LHCN-M2 (cell line): ENCODE measurements at regions not wholly inside any gene's neighbourhood (a gene's known extent, or its start where the extent isn't known, plus 50 kb on each side); places are given as distances from the start of the nearest gene placed in this dataset.
A peak's percentile ranks its signal among the peaks of the same experiment; 100 is the strongest.

ENCODE experiments used
- DNase-seq: peaks from one replicate; pipeline ENCODE4 v3.0.0-alpha.2; 2012; ENCODE audit warnings: low read depth

DNA sequence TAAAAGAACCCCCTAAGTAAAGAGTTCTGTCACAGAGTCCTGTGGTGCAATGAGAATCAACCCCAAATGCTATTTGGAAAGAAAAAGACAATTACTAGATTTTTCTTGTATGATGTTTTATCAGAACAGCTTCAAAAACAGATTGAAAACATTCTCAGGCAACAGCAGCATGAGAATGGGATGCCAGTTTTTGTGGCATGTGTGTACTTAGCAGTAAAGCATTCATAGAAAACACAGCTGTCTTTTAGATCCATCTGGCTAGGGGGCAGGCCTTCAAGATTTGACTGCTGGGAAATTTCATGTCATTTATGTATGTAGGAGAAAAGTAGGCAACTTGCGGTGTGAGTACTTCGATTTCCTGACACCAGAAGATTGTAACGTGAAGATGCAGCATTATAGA lies 170.5 kb upstream of the HTR2A start:
- peak; percentile 64 for DNase-seq

- DNase-seq = peak; percentile 52
Measured at GRCh38 chr13:47066226-47066625, 169.4 kb upstream of the HTR2A start.

DNA sequence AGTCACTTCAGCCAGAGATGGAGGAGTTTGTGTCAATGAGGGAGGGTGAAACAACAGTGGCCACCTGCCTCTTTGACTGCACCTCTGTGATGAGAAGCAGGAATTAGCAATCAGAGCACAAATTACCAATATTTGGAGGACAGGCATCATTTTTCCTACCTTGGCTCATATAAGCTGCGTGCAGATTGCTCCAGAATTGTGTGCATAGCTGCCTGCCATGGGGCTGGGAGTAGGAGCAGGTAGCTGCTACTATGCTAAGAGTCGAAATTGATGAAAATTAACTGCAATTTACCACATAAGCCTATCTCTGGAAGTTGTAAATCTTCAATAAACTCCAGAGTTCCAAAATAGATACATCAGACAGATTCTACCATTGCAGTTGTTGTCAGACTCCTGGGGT lies 167.5 kb upstream of the HTR2A start:
- DNase-seq = no peak

DNA sequence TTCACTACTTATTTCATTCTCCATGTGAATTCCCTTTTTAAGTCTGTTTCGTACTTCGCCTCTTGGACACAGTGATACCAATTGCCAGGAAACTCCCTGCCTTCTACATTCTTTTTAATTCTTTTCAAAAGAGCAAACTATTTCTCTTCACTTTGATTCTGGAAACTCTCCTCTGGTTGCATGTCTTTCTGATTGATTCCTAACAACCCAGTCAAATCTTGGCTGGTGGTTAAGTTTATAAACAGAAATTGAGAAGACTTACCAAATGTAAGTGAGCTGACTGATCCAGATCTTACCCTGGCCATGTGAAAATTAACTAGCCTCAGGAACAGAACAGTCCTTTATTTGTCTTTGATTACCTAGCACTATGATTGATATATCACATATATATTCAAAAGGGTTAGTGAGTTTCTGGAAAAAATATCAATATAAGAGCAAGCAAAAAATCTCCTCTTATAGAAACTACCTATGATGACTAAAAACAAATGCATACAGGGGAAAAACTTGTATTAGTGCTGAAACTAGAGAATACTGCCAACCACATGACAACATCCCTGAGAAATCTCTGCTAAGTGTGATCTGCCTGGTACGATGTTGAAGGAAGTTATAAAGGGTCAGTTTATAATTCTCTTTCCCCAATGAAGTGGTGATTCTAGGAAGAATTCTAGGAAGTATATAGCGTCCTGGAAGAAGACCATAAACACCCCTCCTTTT lies 152.6 kb upstream of the HTR2A start:
- no peak for DNase-seq

GRCh38 chr13:47046706-47047105 lies 149.9 kb upstream of the HTR2A start:
- DNase-seq = no peak

- peak; percentile 52 for DNase-seq
Measured at GRCh38 chr13:47044842-47045241, 148.0 kb upstream of the HTR2A start.

DNA sequence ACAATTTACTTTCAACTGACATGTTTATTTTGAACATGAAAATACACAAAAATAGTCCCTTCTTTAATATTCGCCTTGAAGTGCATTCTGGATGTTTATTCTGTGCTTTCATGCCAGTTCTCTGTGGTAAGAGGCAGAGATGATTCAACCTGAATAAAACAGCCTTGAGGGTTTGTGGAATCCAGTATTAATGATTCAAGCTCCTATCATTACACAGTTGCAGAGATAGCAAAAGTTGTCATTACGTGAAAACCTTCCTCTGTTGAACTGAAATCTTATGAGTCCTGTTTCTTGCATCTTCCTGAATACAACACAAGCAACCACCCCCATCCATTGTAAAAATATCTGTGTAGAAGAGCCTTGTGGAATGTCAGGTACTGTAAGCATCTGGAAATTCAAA lies 142.3 kb upstream of the HTR2A start:
- DNase-seq = peak; percentile 92

- DNase-seq = peak; percentile 33
Measured at GRCh38 chr13:47038188-47038587, 141.3 kb upstream of the HTR2A start.

- no peak for DNase-seq
Measured at GRCh38 chr13:47036294-47037008, 139.6 kb upstream of the HTR2A start.

DNA sequence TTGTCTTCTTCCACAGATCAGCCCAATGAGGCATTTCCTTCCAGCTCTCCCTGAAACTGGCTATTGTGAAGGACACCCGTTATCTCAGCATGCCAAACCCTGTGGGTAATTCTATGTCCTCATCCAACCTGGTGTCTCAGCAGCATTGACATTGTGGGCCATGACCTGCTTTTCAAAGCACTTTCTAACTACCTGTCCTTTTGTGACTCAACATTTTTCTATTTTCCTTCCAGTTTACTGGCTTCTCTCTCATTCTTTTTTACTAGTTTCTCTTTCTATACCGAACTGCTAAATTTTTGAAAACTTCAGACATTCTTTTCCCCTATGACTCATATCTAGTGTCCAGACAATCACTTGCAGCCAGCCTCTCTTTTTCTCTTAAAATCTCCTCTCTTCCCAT lies 136.4 kb upstream of the HTR2A start:
- DNase-seq = peak; percentile 50

DNA sequence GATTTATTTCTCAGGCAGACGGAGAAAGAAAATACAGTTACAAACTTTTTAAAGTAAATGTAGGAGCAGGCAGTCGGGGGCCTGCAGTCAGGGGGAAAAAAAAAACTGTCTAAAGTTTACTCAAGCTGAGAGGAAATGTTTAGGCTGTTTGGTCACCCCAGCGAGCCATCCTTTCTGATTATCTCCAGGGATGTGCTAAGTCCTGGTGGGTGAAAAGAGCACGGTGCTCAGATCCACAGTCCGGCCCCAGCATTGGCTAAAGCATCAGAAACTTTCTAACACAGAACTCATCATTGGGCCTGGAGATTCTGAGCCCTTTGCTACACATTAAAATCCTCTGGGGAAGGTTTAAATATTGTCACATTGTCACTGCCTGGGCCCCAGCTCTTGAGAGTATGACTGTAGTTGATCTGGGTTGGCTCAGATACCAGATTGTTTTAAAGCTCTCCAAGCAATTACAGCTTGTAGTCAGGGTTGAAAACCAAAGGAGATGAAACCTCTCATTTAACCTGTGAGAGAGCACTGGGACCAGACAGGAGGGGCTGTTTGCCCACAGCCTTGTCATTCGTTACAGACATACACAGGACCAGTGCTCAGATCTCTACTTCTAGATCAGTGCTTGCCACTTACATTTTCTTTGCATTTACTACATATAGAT lies 131.1 kb upstream of the HTR2A start:
- no peak for DNase-seq

DNA sequence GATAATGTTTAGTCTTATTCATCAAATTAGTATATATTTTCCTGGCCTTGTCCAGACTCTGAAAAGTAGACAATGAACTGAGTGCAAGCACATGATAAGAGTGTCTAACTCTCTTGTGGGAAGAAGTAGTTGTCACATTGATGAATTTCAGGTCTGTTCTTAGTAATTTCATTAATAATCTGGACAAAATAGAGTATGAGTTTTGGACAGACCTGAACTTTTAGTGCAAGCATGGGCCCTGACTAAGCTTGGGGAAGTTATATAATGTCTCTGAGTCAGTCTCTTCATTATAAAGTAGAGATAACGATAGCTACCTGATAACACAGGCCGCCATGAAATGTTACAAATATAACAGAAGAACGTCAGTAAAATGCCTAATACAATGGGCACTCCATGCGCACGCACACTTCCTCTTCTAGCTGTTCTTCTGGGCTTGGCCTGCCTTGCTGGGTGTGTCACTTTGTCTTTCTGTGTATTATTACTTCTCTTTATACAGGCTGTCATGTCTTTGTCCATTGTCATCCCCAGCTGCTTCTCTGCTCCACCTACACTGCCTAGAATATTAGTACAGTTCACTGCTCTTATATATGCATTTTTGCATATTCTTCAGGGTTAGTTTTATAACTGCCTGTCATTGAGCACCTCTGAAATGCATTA lies 129.1 kb upstream of the HTR2A start:
- DNase-seq = no peak

- peak; percentile 51 for DNase-seq
Measured at GRCh38 chr13:47019977-47020376, 123.1 kb upstream of the HTR2A start.

DNA sequence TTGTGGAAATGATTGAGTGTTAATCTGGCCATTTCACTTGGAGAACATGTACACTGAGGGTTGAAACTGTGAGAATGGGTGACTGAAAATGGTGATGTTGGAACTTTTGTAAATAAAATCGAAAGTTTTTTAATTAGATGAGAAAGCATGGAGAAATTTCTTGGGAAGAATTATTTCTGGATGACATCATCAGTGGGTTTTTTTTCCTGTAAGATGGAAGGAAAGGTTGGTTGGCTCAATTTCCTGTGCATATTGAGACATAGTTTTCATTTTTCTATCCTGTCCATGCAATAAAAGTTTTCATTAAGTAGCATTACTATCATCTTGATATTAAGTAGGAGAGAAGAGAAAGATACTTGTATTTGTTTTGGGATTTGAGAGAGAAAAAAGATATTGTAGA lies 120.6 kb upstream of the HTR2A start:
- DNase-seq = no peak

GRCh38 chr13:47008318-47008717 lies 111.5 kb upstream of the HTR2A start:
- DNase-seq = no peak

DNA sequence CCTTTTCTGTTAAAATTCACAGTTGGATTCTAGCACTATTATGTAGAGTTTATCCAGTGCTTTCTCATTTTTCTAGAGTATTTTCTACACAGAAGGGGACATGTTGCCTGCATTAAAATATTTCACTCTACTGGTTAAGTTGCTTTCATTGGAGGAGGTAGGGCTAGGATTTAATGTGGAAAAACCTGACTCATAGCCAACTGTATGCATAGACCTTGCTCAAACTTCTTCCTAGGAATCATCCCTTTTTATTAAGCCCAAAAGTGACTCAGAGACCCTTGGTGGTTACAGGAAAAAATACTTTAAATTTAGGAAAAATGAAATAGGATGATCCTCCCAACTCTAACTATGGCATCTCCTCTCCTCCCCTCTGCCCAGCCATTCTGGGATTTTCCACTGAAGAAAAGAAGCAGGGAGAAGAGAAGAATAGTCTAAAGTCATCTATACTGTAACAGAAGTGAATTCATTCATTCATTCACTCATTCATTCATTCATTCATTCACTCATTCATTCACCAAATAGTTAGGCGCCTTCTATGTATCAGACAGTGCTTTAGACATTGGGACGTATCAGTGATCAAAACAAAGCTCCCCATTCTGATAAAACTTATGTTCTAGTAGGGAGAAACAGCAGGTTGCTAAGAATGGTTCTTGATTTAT lies 109.0 kb upstream of the HTR2A start:
- peak; percentile 58 for DNase-seq

DNA sequence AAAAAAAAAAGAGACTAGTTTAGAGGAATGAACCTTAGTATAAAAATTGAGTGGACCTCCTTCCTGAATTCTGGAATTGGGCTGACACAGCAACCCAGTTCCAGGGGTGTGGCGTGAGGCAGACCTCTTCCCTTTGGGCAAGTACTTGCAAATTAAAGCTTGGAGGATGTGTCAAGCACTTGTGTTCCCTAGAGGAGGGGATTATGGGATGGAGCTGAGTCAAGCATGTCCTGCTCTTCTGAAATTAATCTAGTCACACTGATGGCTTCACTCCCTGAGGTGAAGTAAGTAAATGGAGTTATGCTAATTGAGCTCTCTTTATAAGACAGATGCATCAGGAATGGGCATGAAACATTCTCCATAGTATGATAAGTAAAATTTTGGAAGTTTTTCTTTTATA lies 107.7 kb upstream of the HTR2A start:
- peak; percentile 31 for DNase-seq

DNA sequence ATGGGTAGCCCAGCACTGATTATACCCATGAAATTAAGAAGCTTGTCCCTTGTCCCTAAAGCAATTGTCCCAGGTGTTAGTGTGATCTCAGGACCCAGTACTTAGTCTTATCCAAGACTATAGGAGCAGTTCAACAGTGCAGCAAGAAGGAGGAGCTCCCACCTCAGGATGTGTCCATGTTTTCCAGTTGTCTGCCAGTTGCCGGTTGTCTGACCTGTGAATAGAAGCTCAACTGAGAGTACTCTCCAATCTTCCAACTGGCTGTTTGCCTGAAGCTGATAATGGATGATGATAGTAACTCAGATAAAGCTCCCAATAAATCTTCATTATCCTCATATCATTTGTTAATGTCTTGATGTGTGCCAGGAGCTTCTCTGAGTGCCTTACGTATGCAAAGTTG lies 107.2 kb upstream of the HTR2A start:
- DNase-seq = peak; percentile 36

DNA sequence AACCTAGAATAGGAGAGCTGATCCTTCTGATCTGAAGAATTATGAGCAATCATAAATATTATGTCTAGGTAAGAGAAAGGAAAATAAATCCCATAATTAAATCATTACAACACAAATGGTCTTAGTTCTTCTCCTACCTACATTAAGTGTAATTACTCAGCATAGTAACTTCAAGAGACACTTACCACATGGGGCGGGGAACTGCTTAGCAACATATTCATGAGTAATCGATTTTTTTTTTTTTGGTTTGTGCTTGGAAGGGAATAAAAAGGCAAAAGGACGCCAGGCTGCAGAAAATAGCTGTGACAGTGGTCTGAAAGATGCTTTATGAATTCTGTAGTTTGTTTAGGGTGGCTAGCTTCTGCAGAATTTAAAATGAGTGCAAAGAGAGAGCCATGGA lies 103.3 kb upstream of the HTR2A start:
- DNase-seq = peak; percentile 24

DNA sequence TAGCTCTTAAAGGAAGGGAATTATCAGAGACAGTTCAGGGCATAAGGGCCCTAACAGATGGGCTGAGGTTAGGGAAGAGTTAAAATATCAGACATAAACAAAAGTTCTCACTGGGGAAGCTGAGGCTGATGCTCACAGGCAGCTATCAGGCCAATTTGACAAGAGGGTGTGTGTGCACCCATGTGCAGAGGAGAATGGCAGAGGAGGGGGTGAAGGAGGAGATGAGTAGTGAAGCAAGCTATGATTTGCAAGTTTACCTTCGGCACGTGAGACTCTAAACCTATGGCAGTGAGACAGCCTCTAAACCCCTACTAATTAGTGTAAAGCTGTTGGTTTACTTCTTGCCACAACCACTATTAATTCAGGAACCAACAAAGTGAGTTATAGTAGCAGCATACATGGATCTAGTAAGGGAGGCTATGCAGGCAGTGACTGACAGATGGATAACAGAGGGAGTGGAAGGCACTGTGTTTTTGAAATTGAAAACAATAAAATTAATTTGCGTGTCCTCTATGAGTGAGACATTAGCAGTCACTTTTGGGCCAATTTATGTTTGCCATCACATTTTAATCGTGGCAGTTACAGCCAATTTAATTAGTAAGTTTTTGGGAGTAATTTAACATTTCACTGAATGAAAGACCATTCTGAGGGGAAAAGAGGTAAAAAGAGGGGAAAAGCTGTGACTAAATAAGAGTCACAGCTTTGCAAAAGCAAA lies 99.6 kb upstream of the HTR2A start:
- DNase-seq = no peak

DNA sequence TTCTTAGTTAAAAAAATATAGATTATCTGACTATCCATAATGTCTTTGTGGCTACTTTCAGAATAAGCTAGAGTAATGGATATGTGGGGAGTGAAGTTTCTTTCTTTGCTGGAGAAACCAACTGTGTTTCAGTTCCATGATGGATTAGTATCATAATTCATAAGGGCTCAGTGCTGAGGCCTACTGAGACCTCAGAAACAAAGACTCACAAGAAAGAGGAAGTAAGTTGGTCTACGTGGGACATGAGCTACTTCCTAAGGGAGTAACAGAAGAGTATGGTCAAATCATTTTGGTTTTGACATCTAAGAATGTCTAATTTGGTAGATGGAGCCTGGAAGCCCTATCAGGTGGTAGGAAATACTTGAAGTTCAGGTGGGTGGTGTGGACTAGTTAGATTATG lies 99.0 kb upstream of the HTR2A start:
- DNase-seq = no peak
